LoVo (cell line): ENCODE measurements at regions not wholly inside any gene's neighbourhood (a gene's known extent, or its start where the extent isn't known, plus 50 kb on each side); places are given as distances from the start of the nearest gene placed in this dataset.

ENCODE experiments used
- DNase-seq: peaks from one replicate; pipeline ENCODE4 v3.0.0-alpha.2; 2016; ENCODE audit warnings: low spot score

GRCh38 chr3:27861046-27862036 is 139.2 kb upstream of the EOMES start:
- DNase-seq, result no peak

GRCh38 chr3:27865731-27866130 is 143.6 kb upstream of the EOMES start:
- DNase-seq, result no peak

- DNase-seq, result no peak
Measured at GRCh38 chr3:27869152-27869551, 147.0 kb upstream of the EOMES start.

GRCh38 chr3:27877061-27878013 is 155.2 kb upstream of the EOMES start:
- DNase-seq, result no peak

- DNase-seq, result no peak
Measured at GRCh38 chr3:27878014-27878383, 155.9 kb upstream of the EOMES start.

- DNase-seq, result no peak
Measured at GRCh38 chr3:27880969-27881892, 159.1 kb upstream of the EOMES start.

- DNase-seq, result no peak
Measured at GRCh38 chr3:27883266-27883665, 161.1 kb upstream of the EOMES start.

GRCh38 chr3:27885641-27886040 is 163.5 kb upstream of the EOMES start:
- DNase-seq, result no peak

- DNase-seq, result no peak
Measured at GRCh38 chr3:27888562-27888961, 166.4 kb upstream of the EOMES start.

GRCh38 chr3:27889745-27890144 is 167.6 kb upstream of the EOMES start:
- no peak for DNase-seq

GRCh38 chr3:27900316-27900715 is 178.2 kb upstream of the EOMES start:
- no peak for DNase-seq

- no peak for DNase-seq
Measured at GRCh38 chr3:27903446-27903845, 181.3 kb upstream of the EOMES start.

GRCh38 chr3:27905625-27906024 is 183.5 kb upstream of the EOMES start:
- DNase-seq, result no peak

- no peak for DNase-seq
Measured at GRCh38 chr3:27907148-27907547, 185.0 kb upstream of the EOMES start.

- DNase-seq, result no peak
Measured at GRCh38 chr3:27907929-27908328, 185.8 kb upstream of the EOMES start.

GRCh38 chr3:27910456-27910855 is 188.3 kb upstream of the EOMES start:
- DNase-seq, result no peak

- DNase-seq, result no peak
Measured at GRCh38 chr3:27914199-27914598, 192.1 kb upstream of the EOMES start.

- DNase-seq, result no peak
Measured at GRCh38 chr3:27923349-27924068, 201.4 kb upstream of the EOMES start.

- DNase-seq, result no peak
Measured at GRCh38 chr3:27927882-27928281, 205.8 kb upstream of the EOMES start.

- no peak for DNase-seq
Measured at GRCh38 chr3:27930052-27930602, 208.0 kb upstream of the EOMES start.

- DNase-seq, result no peak
Measured at GRCh38 chr3:27935492-27935891, 213.4 kb upstream of the EOMES start.
